Prostate gland (tissue), 2 donors: ENCODE measurements at regions not wholly inside any gene's neighbourhood (a gene's known extent, or its start where the extent isn't known, plus 50 kb on each side); places are given as distances from the start of the nearest gene placed in this dataset.

Experiments used
- CTCF ChIP-seq, 4 experiments: fragments of 200-600 bp in 2 of 4; fragments of 450-650 bp in 2 of 4; sonication (generic) in 2 of 4; IDR thresholded peaks; 1 replicate in 3 of 4; 2 replicates in 1 of 4; pipeline ENCODE4 v1.5.1; 2016 to 2019; ENCODE audit warnings: antibody characterized with exemption in 4 of 4, mild to moderate bottlenecking in 2 of 4, moderate library complexity in 2 of 4
- POLR2A ChIP-seq: fragments of 450-650 bp; IDR thresholded peaks from one replicate; pipeline ENCODE4 v1.6.1; 2016; ENCODE audit warnings: antibody characterized with exemption, mild to moderate bottlenecking
- POLR2AphosphoS5 ChIP-seq: sonication (generic); formaldehyde crosslinking; IDR thresholded peaks from one replicate; pipeline ENCODE4 v1.6.1; 2017; ENCODE audit warnings: antibody characterized with exemption

GRCh38 chr15:38635170-38635569 is 70.6 kb upstream of the RASGRP1 start:
- TF ChIP-seq POLR2A (no peak), CTCF (IDR thresholded peaks at IDR 0.05) (no peak), POLR2AphosphoS5 (no peak)
